ENCODE measurements at regions not wholly inside any gene's neighbourhood (a gene's known extent, or its start where the extent isn't known, plus 50 kb on each side); places are given as distances from the start of the nearest gene placed in this dataset.
"Not testable (repeated sequence)": the region's sequence is repeated elsewhere in the genome, so short reads cannot be mapped to it uniquely, and the experiment has no call there.

- no peaks in the 10 kb centered on the region for H3K27me3 ChIP-seq (ENCODE audit: control insufficient read depth, insufficient read depth, low read length)
- no peaks in the 10 kb centered on the region for H3K36me3 ChIP-seq (ENCODE audit: control insufficient read depth in 2 of 3, insufficient read depth in 3 of 3, low read length in 3 of 3)
- H3K9ac ChIP-seq (ENCODE audit: low read length in 3 of 3): no peak overlapping the region
- intact Hi-C loops (cut with DNase I): no loop called here
- no peaks in the 10 kb centered on the region for H3K9me3 ChIP-seq (ENCODE audit: control insufficient read depth in 2 of 3, insufficient read depth in 1 of 3, low read length in 3 of 3)
- H3K27ac ChIP-seq (ENCODE audit: low read depth in 2 of 2, low read length in 2 of 2): no peak overlapping the region
- DNase-seq (no peak), FAIRE-seq (no peak)
- H3K4me1 ChIP-seq (ENCODE audit: control insufficient read depth in 2 of 3, insufficient read depth in 2 of 3, low read depth in 1 of 3, low read length in 3 of 3): no peaks in the 10 kb centered on the region
- H3K4me3 ChIP-seq (ENCODE audit: low read length in 3 of 3): no peak overlapping the region
- TF ChIP-seq CTCF (IDR thresholded peaks at IDR 0.05; ENCODE audit: borderline replicate concordance, extremely low read depth, insufficient read depth): no peak
Measured at GRCh38 chr20:40016890-40017289, 672.1 kb downstream of the MAFB start.

GRCh38 chr20:40016392-40016791, 672.6 kb downstream of the MAFB start:
- Histone ChIP-seq H3K9me3 (ENCODE audit: control insufficient read depth in 2 of 3, insufficient read depth in 1 of 3, low read length in 3 of 3) (no peaks in the 10 kb centered on the region), H3K27ac (ENCODE audit: low read depth in 2 of 2, low read length in 2 of 2) (no peak overlapping the region), H3K36me3 (ENCODE audit: control insufficient read depth in 2 of 3, insufficient read depth in 3 of 3, low read length in 3 of 3) (no peaks in the 10 kb centered on the region), H3K9ac (ENCODE audit: low read length in 3 of 3) (no peak overlapping the region), H3K27me3 (ENCODE audit: control insufficient read depth, insufficient read depth, low read length) (no peaks in the 10 kb centered on the region), H3K4me1 (ENCODE audit: control insufficient read depth in 2 of 3, insufficient read depth in 2 of 3, low read depth in 1 of 3, low read length in 3 of 3) (no peaks in the 10 kb centered on the region), H3K4me3 (ENCODE audit: low read length in 3 of 3) (no peak overlapping the region)
- intact Hi-C loops (cut with DNase I): no loop called here
- DNase-seq (no peak), FAIRE-seq (no peak)
- no peak for TF ChIP-seq CTCF (IDR thresholded peaks at IDR 0.05; ENCODE audit: borderline replicate concordance, extremely low read depth, insufficient read depth)

GRCh38 chr20:40012026-40012425, 677.0 kb downstream of the MAFB start:
- H3K36me3 ChIP-seq (ENCODE audit: control insufficient read depth in 2 of 3, insufficient read depth in 3 of 3, low read length in 3 of 3); DNase-seq; H3K4me1 ChIP-seq (ENCODE audit: control insufficient read depth in 2 of 3, insufficient read depth in 2 of 3, low read depth in 1 of 3, low read length in 3 of 3); H3K9me3 ChIP-seq (ENCODE audit: control insufficient read depth in 2 of 3, insufficient read depth in 1 of 3, low read length in 3 of 3); H3K4me3 ChIP-seq (ENCODE audit: low read length in 3 of 3); H3K27me3 ChIP-seq (ENCODE audit: control insufficient read depth, insufficient read depth, low read length); FAIRE-seq; H3K27ac ChIP-seq (ENCODE audit: low read depth in 2 of 2, low read length in 2 of 2); intact Hi-C loops (cut with DNase I); H3K9ac ChIP-seq (ENCODE audit: low read length in 3 of 3): not testable (repeated sequence)

GRCh38 chr20:40010483-40010882, 678.6 kb downstream of the MAFB start:
- DNase-seq (peak in 1 of 5 donors; percentile 65), FAIRE-seq (no peak)
- H3K9ac ChIP-seq (ENCODE audit: low read length in 3 of 3): no peak overlapping the region
- TF ChIP-seq CTCF (IDR thresholded peaks at IDR 0.05; ENCODE audit: borderline replicate concordance, extremely low read depth, insufficient read depth): no peak
- no peaks in the 10 kb centered on the region for H3K9me3 ChIP-seq (ENCODE audit: control insufficient read depth in 2 of 3, insufficient read depth in 1 of 3, low read length in 3 of 3)
- no peak overlapping the region for H3K4me3 ChIP-seq (ENCODE audit: low read length in 3 of 3)
- H3K27ac ChIP-seq (ENCODE audit: low read depth in 2 of 2, low read length in 2 of 2): no peak overlapping the region
- no peaks in the 10 kb centered on the region for H3K36me3 ChIP-seq (ENCODE audit: control insufficient read depth in 2 of 3, insufficient read depth in 3 of 3, low read length in 3 of 3)
- no peaks in the 10 kb centered on the region for H3K4me1 ChIP-seq (ENCODE audit: control insufficient read depth in 2 of 3, insufficient read depth in 2 of 3, low read depth in 1 of 3, low read length in 3 of 3)
- no peaks in the 10 kb centered on the region for H3K27me3 ChIP-seq (ENCODE audit: control insufficient read depth, insufficient read depth, low read length)
- intact Hi-C loops (cut with DNase I): no loop called here

Data from kidney (tissue), 13 donors.